IMR-90 (cell line): ENCODE measurements at regions not wholly inside any gene's neighbourhood (a gene's known extent, or its start where the extent isn't known, plus 50 kb on each side); places are given as distances from the start of the nearest gene placed in this dataset.

ENCODE experiments used
- ATAC-seq: fragments of 200-7000 bp; cut with Tn5 transposase; 2 replicates; pipeline ENCODE4 v1.9.1; 2020; ENCODE audit warnings: low read depth, mild to moderate bottlenecking, moderate library complexity
- BruUV-seq: library from RNA; stranded (reverse); fragments of 400-500 nt; replicated peaks from 2 replicates; lab custom pipeline; 2021; lab: Mats Ljungman, UMichigan
- CTCF ChIA-PET: fragments of 300-600 bp; formaldehyde crosslinking; extraction: SDS; loops from one replicate; lab custom pipeline; 2021; ENCODE audit warnings: antibody characterized with exemption; lab: Yijun Ruan, JAX
- POLR2A ChIA-PET: fragments of 300-600 bp; sonication (Branson Sonifier 250); formaldehyde crosslinking; loops from one replicate; lab custom pipeline; 2022; ENCODE audit warnings: antibody characterized with exemption; ENCODE audit not compliant: unreplicated experiment; lab: Charles Lee
- DNase-seq: peaks from one replicate; pipeline ENCODE4 v3.0.0; 2013
- H2AFZ ChIP-seq: replicated peaks from 2 replicates; pipeline ENCODE3; 2013; ENCODE audit warnings: low read length, mild to moderate bottlenecking; ENCODE audit not compliant: poor library complexity
- H2AK5ac ChIP-seq: 2 replicates; pipeline ENCODE4 v1.6.1; 2013; ENCODE audit warnings: low read depth, low read length, inconsistent platforms
- H2AK9ac ChIP-seq: replicated peaks from 2 replicates; pipeline ENCODE3; 2013; ENCODE audit warnings: mild to moderate bottlenecking, low read depth, low read length, moderate library complexity; ENCODE audit not compliant: poor library complexity
- H2BK120ac ChIP-seq: 2 replicates; pipeline ENCODE4 v1.6.1; 2013; ENCODE audit warnings: low read depth, low read length, inconsistent platforms
- H2BK15ac ChIP-seq: 3 replicates; pipeline ENCODE4 v1.6.1; 2013; ENCODE audit warnings: low read depth, low read length, inconsistent platforms
- H2BK20ac ChIP-seq: 2 replicates; pipeline ENCODE4 v1.6.1; 2013; ENCODE audit warnings: low read depth, mild to moderate bottlenecking, inconsistent platforms, low read length, moderate library complexity
- H2BK5ac ChIP-seq: 2 replicates; pipeline ENCODE4 v1.6.1; 2013; ENCODE audit warnings: mild to moderate bottlenecking, low read depth, low read length, inconsistent platforms; ENCODE audit not compliant: poor library complexity, severe bottlenecking
- H3K14ac ChIP-seq: replicated peaks from 2 replicates; pipeline ENCODE4 v1.6.1; 2013; ENCODE audit warnings: low read depth, low read length, inconsistent platforms
- H3K18ac ChIP-seq: 2 replicates; pipeline ENCODE4 v1.6.1; 2013; ENCODE audit warnings: low read depth, low read length, control low read depth
- H3K23ac ChIP-seq: 2 replicates; pipeline ENCODE4 v1.6.1; 2013; ENCODE audit warnings: low read depth, low read length, inconsistent platforms
- H3K27ac ChIP-seq: 2 replicates; pipeline ENCODE4 v1.5.1; 2013; ENCODE audit warnings: mild to moderate bottlenecking, control low read depth, low read length; ENCODE audit not compliant: insufficient read depth
- H3K27me3 ChIP-seq: 2 replicates; pipeline ENCODE4 v1.6.1; 2013; ENCODE audit warnings: low read length; ENCODE audit not compliant: control insufficient read depth, insufficient read depth
- H3K36me3 ChIP-seq: 2 replicates; pipeline ENCODE4 v1.6.1; 2013; ENCODE audit warnings: low read length, mixed read lengths; ENCODE audit not compliant: control insufficient read depth, insufficient read depth
- H3K4ac ChIP-seq: 2 replicates; pipeline ENCODE4 v1.6.1; 2013; ENCODE audit warnings: low read depth, low read length, inconsistent platforms
- H3K4me1 ChIP-seq: 2 replicates; pipeline ENCODE4 v1.6.1; 2013; ENCODE audit warnings: low read length, mixed read lengths; ENCODE audit not compliant: control insufficient read depth, insufficient read depth
- H3K4me2 ChIP-seq: 2 replicates; pipeline ENCODE4 v1.6.1; 2013; ENCODE audit warnings: low read depth, mild to moderate bottlenecking, control low read depth, low read length, moderate library complexity
- H3K4me3 ChIP-seq: 2 replicates; pipeline ENCODE4 v1.5.1; 2013; ENCODE audit warnings: low read depth, mild to moderate bottlenecking, control low read depth, low read length, moderate library complexity; ENCODE audit not compliant: insufficient read depth
- H3K56ac ChIP-seq: 2 replicates; pipeline ENCODE4 v1.6.1; 2013; ENCODE audit warnings: low read length, inconsistent platforms; ENCODE audit not compliant: insufficient read depth; ENCODE audit errors: extremely low read depth
- H3K79me1 ChIP-seq, 2 experiments: 2 replicates each; pipeline ENCODE4 v1.6.1; 2013; ENCODE audit warnings: low read length in 2 of 2, inconsistent platforms in 1 of 2, low read depth in 1 of 2
- H3K9ac ChIP-seq: 2 replicates; pipeline ENCODE4 v1.6.1; 2013; ENCODE audit warnings: low read depth, low read length, control low read depth
- H3K9me1 ChIP-seq: 2 replicates; pipeline ENCODE4 v1.6.1; 2013; ENCODE audit warnings: low read length, inconsistent platforms; ENCODE audit not compliant: insufficient read depth
- H3K9me3 ChIP-seq: 2 replicates; pipeline ENCODE4 v1.6.1; 2013; ENCODE audit warnings: low read length; ENCODE audit not compliant: control insufficient read depth, insufficient read depth
- H4K20me1 ChIP-seq: 2 replicates; pipeline ENCODE4 v1.6.1; 2013; ENCODE audit warnings: low read length, inconsistent platforms; ENCODE audit not compliant: insufficient read depth
- H4K5ac ChIP-seq: 2 replicates; pipeline ENCODE4 v1.6.1; 2013; ENCODE audit warnings: mild to moderate bottlenecking, low read depth, low read length, control low read depth
- H4K8ac ChIP-seq, 2 experiments: 2 replicates each; pipeline ENCODE4 v1.6.1; 2013; ENCODE audit warnings: low read depth in 2 of 2, low read length in 2 of 2, control low read depth in 1 of 2, inconsistent platforms in 1 of 2
- H4K91ac ChIP-seq: 2 replicates; pipeline ENCODE4 v1.6.1; 2013; ENCODE audit warnings: low read depth, low read length, inconsistent platforms; ENCODE audit not compliant: insufficient read depth
- CHD1 ChIP-seq: IDR thresholded peaks from 2 replicates; pipeline ENCODE4 v1.6.1; 2012; ENCODE audit warnings: low read depth, low read length, improper control_type of control experiment
- MXI1 ChIP-seq: IDR thresholded peaks from 2 replicates; pipeline ENCODE4 v1.6.1; 2012; ENCODE audit warnings: low read depth, mild to moderate bottlenecking, low read length, moderate library complexity, borderline replicate concordance
- NFE2L2 ChIP-seq: fragments of 150-350 bp; IDR thresholded peaks from 2 replicates; pipeline ENCODE4 v1.6.1; 2016; ENCODE audit warnings: low read depth, mild to moderate bottlenecking, low read length
- POLR2A ChIP-seq: IDR thresholded peaks from 2 replicates; pipeline ENCODE4 v1.6.1; 2012; ENCODE audit warnings: mild to moderate bottlenecking, low read depth, low read length
- SMC3 ChIP-seq: fragments of 150-350 bp; IDR thresholded peaks from 2 replicates; pipeline ENCODE4 v1.6.1; 2016; ENCODE audit warnings: low read depth, mild to moderate bottlenecking, antibody characterized with exemption, low read length, moderate library complexity
- WGBS, 2 experiments: methylation state at CpG; one replicate each; pipeline versions ENCODE4 v1.1.5 to v1.1.7; 2013; ENCODE audit warnings: missing lambda C conversion rate in 2 of 2; ENCODE audit not compliant: insufficient read length in 1 of 2; ENCODE audit errors: extremely low coverage in 2 of 2; 5-methylcytosine and 5-hydroxymethylcytosine counted together
- dilution Hi-C: fragments of 300-500 bp; cut with HindIII; formaldehyde crosslinking; loops from one replicate; pipeline ENCODE4 v1.14.3; 2018; ENCODE audit warnings: low sequenced_read_pairs; ENCODE audit not compliant: unreplicated experiment
- in situ Hi-C: fragments of 300-500 bp; cut with MboI; formaldehyde crosslinking; loops from 3 replicates; pipeline ENCODE4 v1.14.3; 2019; ENCODE audit warnings: low sequenced_read_pairs, inconsistent platforms, mixed read lengths
- intact Hi-C: fragments of 100-400 bp; cut with micrococcal nuclease; formaldehyde crosslinking; loops from 2 replicates; pipeline ENCODE4 v1.10.0; 2022
- TF ChIP-seq, protein P1 (sequence below): conservative IDR thresholded peaks from 2 replicates; pipeline ENCODE4 v1.5.1; 2012; ENCODE audit warnings: mild to moderate bottlenecking, low read depth, low read length, improper control_type of control experiment
- TF ChIP-seq, protein P2 (sequence below): fragments of 150-350 bp; IDR thresholded peaks from 2 replicates; pipeline ENCODE4 v1.6.1; 2016; ENCODE audit warnings: low read depth, mild to moderate bottlenecking, low read length, moderate library complexity, borderline replicate concordance

DNA sequence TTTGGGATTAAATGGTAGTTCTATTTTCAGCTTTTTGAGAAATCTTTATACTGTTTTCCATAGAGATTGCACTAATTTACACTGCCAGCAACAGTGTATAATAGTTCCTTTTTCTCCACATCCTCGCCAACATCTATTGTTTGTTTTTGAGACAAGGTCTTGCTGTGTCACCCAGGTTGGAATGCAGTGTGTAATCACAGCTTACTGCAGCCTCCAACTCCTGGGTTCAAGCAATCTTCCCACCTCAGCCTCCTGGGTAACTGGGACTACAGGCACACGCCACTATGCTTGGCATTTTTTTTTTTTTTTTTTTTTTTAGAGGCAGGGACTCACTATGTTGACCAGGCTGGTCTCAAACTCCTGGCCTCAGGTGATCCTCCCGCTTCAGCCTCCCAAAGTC, 164.5 kb upstream of the CXADR start:
- no CpG with 5 or more reads among the region's 3 CpGs for WGBS, 2 experiments
- no peaks in the 10 kb centered on the region for H3K27me3 ChIP-seq
- H3K79me1 ChIP-seq: no peaks in the 10 kb centered on the region
- no peak overlapping the region for H3K56ac ChIP-seq
- ChIA-PET POLR2A (no interaction called here), CTCF (interaction anchor here (0.5 to 0.6 kb wide), 2 partner anchors 81 to 1724 kb away, joined by 4 to 10 read pairs; no protein-coding TSS in a partner anchor)
- no peaks in the 10 kb centered on the region for H3K4me1 ChIP-seq
- DNase-seq: no peak
- no peak overlapping the region for H3K14ac ChIP-seq
- no peak overlapping the region for H3K18ac ChIP-seq
- no peak overlapping the region for H3K4me3 ChIP-seq
- intact Hi-C loops (no loop called here), dilution Hi-C loops (no loop called here), in situ Hi-C loops (no loop called here)
- H3K9ac ChIP-seq: no peak overlapping the region
- no peaks in the 10 kb centered on the region for H4K20me1 ChIP-seq
- H4K8ac ChIP-seq: no peak overlapping the region
- H3K4me2 ChIP-seq: no peak overlapping the region
- H2AFZ ChIP-seq: no peak overlapping the region
- no peak overlapping the region for H3K4ac ChIP-seq
- no peak overlapping the region for H3K27ac ChIP-seq
- H2AK9ac ChIP-seq: no peak overlapping the region
- H4K5ac ChIP-seq: no peak overlapping the region
- H4K91ac ChIP-seq: no peak overlapping the region
- H3K23ac ChIP-seq: no peak overlapping the region
- no peak overlapping the region for H2BK15ac ChIP-seq
- no TSS peak for BruUV-seq
- no peaks in the 10 kb centered on the region for H3K9me3 ChIP-seq
- no peak overlapping the region for H2BK5ac ChIP-seq
- H3K9me1 ChIP-seq: no peaks in the 10 kb centered on the region
- TF ChIP-seq MXI1 (no peak), POLR2A (no peak), NFE2L2 (no peak), SMC3 (no peak), CHD1 (no peak)
- TF ChIP-seq, protein P1, sequence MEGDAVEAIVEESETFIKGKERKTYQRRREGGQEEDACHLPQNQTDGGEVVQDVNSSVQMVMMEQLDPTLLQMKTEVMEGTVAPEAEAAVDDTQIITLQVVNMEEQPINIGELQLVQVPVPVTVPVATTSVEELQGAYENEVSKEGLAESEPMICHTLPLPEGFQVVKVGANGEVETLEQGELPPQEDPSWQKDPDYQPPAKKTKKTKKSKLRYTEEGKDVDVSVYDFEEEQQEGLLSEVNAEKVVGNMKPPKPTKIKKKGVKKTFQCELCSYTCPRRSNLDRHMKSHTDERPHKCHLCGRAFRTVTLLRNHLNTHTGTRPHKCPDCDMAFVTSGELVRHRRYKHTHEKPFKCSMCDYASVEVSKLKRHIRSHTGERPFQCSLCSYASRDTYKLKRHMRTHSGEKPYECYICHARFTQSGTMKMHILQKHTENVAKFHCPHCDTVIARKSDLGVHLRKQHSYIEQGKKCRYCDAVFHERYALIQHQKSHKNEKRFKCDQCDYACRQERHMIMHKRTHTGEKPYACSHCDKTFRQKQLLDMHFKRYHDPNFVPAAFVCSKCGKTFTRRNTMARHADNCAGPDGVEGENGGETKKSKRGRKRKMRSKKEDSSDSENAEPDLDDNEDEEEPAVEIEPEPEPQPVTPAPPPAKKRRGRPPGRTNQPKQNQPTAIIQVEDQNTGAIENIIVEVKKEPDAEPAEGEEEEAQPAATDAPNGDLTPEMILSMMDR: no peak
- TF ChIP-seq, protein P2, sequence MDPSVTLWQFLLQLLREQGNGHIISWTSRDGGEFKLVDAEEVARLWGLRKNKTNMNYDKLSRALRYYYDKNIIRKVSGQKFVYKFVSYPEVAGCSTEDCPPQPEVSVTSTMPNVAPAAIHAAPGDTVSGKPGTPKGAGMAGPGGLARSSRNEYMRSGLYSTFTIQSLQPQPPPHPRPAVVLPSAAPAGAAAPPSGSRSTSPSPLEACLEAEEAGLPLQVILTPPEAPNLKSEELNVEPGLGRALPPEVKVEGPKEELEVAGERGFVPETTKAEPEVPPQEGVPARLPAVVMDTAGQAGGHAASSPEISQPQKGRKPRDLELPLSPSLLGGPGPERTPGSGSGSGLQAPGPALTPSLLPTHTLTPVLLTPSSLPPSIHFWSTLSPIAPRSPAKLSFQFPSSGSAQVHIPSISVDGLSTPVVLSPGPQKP: no peak
- no peak overlapping the region for H2AK5ac ChIP-seq
- ATAC-seq: no peak
- no peak overlapping the region for H2BK120ac ChIP-seq
- H3K36me3 ChIP-seq: no peaks in the 10 kb centered on the region
- H2BK20ac ChIP-seq: no peak overlapping the region
